CD14-positive monocyte (primary cell): ENCODE measurements at regions not wholly inside any gene's neighbourhood (a gene's known extent, or its start where the extent isn't known, plus 50 kb on each side); places are given as distances from the start of the nearest gene placed in this dataset.

Experiments used
- DNase-seq, 3 donors: peaks; one replicate each; pipeline ENCODE4 v3.0.0-alpha.2; 2011 to 2022
- H2AFZ ChIP-seq: 2 replicates; pipeline ENCODE4 v1.6.0; 2012; ENCODE audit warnings: mild to moderate bottlenecking, low read depth, low read length, inconsistent platforms; ENCODE audit not compliant: insufficient read depth, poor library complexity, severe bottlenecking
- H3K27ac ChIP-seq, 2 donors: 1 replicate in 1 of 2; 2 replicates in 1 of 2; pipeline ENCODE4 v1.5.1; 2012 to 2013; ENCODE audit warnings: low read length in 2 of 2, control low read depth in 1 of 2, inconsistent platforms in 1 of 2, low read depth in 1 of 2, mild to moderate bottlenecking in 1 of 2
- H3K27me3 ChIP-seq, 2 donors: one replicate each; pipeline versions ENCODE4 v1.6.0 to v1.6.1; 2011 to 2013; ENCODE audit warnings: low read length in 2 of 2; ENCODE audit not compliant: control insufficient read depth in 2 of 2, insufficient read depth in 2 of 2
- H3K36me3 ChIP-seq, 2 donors: replicated peaks in 1 of 2; 1 replicate in 1 of 2; 2 replicates in 1 of 2; pipeline versions ENCODE4 v1.5.1 to v1.6.1; 2012 to 2013; ENCODE audit warnings: low read length in 2 of 2, control low read depth in 1 of 2, inconsistent platforms in 1 of 2, mild to moderate bottlenecking in 1 of 2; ENCODE audit not compliant: insufficient read depth in 2 of 2, control insufficient read depth in 1 of 2
- H3K4me1 ChIP-seq, 2 donors: 1 replicate in 1 of 2; 2 replicates in 1 of 2; pipeline versions ENCODE4 v1.5.1 to v1.6.1; 2012 to 2013; ENCODE audit warnings: low read length in 2 of 2, control low read depth in 1 of 2, inconsistent platforms in 1 of 2, mild to moderate bottlenecking in 1 of 2, moderate library complexity in 1 of 2; ENCODE audit not compliant: insufficient read depth in 2 of 2, control insufficient read depth in 1 of 2
- H3K4me2 ChIP-seq: replicated peaks from 2 replicates; pipeline ENCODE3; 2012; ENCODE audit warnings: low read length, moderate library complexity, mild to moderate bottlenecking; ENCODE audit not compliant: poor library complexity, severe bottlenecking; ENCODE audit errors: extremely low read depth
- H3K4me3 ChIP-seq, 3 experiments: fragments of 200-600 bp in 1 of 3; sonication (generic) in 1 of 3; replicated peaks in 1 of 3; 1 replicate in 2 of 3; 2 replicates in 1 of 3; pipeline ENCODE4 v1.5.1; 2011 to 2013; ENCODE audit warnings: low read length in 3 of 3, mild to moderate bottlenecking in 3 of 3, control low read depth in 2 of 3, low read depth in 2 of 3, inconsistent platforms in 1 of 3, moderate library complexity in 1 of 3
- H3K79me2 ChIP-seq: 2 replicates; pipeline ENCODE4 v1.6.0; 2012; ENCODE audit warnings: mild to moderate bottlenecking, control low read depth, inconsistent platforms, low read length, moderate library complexity; ENCODE audit not compliant: insufficient read depth
- H3K9ac ChIP-seq: 2 replicates; pipeline ENCODE4 v1.6.0; 2017; ENCODE audit warnings: low read length, mild to moderate bottlenecking; ENCODE audit not compliant: insufficient read depth, poor library complexity, severe bottlenecking
- H3K9me3 ChIP-seq, 2 donors: replicated peaks in 1 of 2; 1 replicate in 1 of 2; 2 replicates in 1 of 2; pipeline versions ENCODE4 v1.5.1 to v1.6.1; 2012 to 2013; ENCODE audit warnings: low read length in 2 of 2, control low read depth in 1 of 2; ENCODE audit not compliant: control insufficient read depth in 1 of 2, insufficient read depth in 1 of 2
- H4K20me1 ChIP-seq: 2 replicates; pipeline ENCODE4 v1.6.0; 2012; ENCODE audit warnings: mild to moderate bottlenecking, low read length, control low read depth, moderate library complexity; ENCODE audit not compliant: insufficient read depth
- H3K27ac Mint-ChIP-seq, 7 donors: one replicate each; pipeline ENCODE4 v1.8.0; 2020; ENCODE audit warnings: mild to moderate bottlenecking in 7 of 7, mixed read lengths in 7 of 7, moderate library complexity in 6 of 7, inconsistent platforms in 2 of 7
- H3K27me3 Mint-ChIP-seq, 3 donors: one replicate each; pipeline ENCODE4 v1.8.0; 2021 to 2022; ENCODE audit warnings: low read depth in 3 of 3, mild to moderate bottlenecking in 3 of 3, mixed read lengths in 3 of 3, moderate library complexity in 3 of 3, inconsistent platforms in 1 of 3
- H3K36me3 Mint-ChIP-seq, 2 donors: one replicate each; pipeline ENCODE4 v1.8.0; 2020; ENCODE audit warnings: mixed read lengths in 2 of 2, inconsistent platforms in 1 of 2, mild to moderate bottlenecking in 1 of 2
- H3K4me1 Mint-ChIP-seq: one replicate; pipeline ENCODE4 v1.8.0; 2020; ENCODE audit warnings: mild to moderate bottlenecking, mixed read lengths
- H3K4me3 Mint-ChIP-seq, 2 donors: one replicate each; pipeline ENCODE4 v1.8.0; 2020; ENCODE audit warnings: mild to moderate bottlenecking in 2 of 2, mixed read lengths in 2 of 2, moderate library complexity in 1 of 2
- H3K9me3 Mint-ChIP-seq, 7 donors: one replicate each; pipeline ENCODE4 v1.8.0; 2020 to 2022; ENCODE audit warnings: mixed read lengths in 7 of 7, mild to moderate bottlenecking in 6 of 7, moderate library complexity in 6 of 7, inconsistent platforms in 2 of 7
- CTCF ChIP-seq: fragments of 200-600 bp; IDR thresholded peaks from one replicate; pipeline ENCODE4 v1.8.0; 2022; ENCODE audit warnings: antibody characterized with exemption, mild to moderate bottlenecking
- WGBS: methylation state at CpG from one replicate; pipeline ENCODE4 v1.1.5; 2013; ENCODE audit warnings: missing lambda C conversion rate; ENCODE audit not compliant: insufficient coverage; 5-methylcytosine and 5-hydroxymethylcytosine counted together
- intact Hi-C, 2 donors: fragments of 100-400 bp; cut with micrococcal nuclease; formaldehyde crosslinking; loops; one replicate each; pipeline versions ENCODE4 v1.15.0 to v1.15.1; 2023

GRCh38 chr12:78600541-78600940 lies 264.0 kb upstream of the SYT1 start:
- no peak overlapping the region for H3K4me3 ChIP-seq
- no peak for TF ChIP-seq CTCF
- H3K27me3 Mint-ChIP-seq, result no peaks in the 10 kb centered on the region
- H3K27me3 ChIP-seq, result no peaks in the 10 kb centered on the region
- no CpG with 5 or more reads among the region's 1 CpG for WGBS
- H3K9ac ChIP-seq, result no peak overlapping the region
- no peak overlapping the region for H2AFZ ChIP-seq
- no peak overlapping the region for H3K27ac Mint-ChIP-seq
- H4K20me1 ChIP-seq, result no peaks in the 10 kb centered on the region
- no peaks in the 10 kb centered on the region for H3K36me3 Mint-ChIP-seq
- H3K79me2 ChIP-seq, result no peaks in the 10 kb centered on the region
- no peak overlapping the region for H3K4me3 Mint-ChIP-seq
- H3K36me3 ChIP-seq, result no peaks in the 10 kb centered on the region
- DNase-seq, result no peak
- no peak overlapping the region for H3K4me2 ChIP-seq
- H3K4me1 Mint-ChIP-seq, result no peaks in the 10 kb centered on the region
- no peak overlapping the region for H3K27ac ChIP-seq
- intact Hi-C loops, result no loop called here
- peaks cover 1 to 13% (median 6%) of the 10 kb centered on the region in 7 donors for H3K9me3 Mint-ChIP-seq
- peaks cover 0 to 24% of the 10 kb centered on the region in 2 donors for H3K9me3 ChIP-seq
- H3K4me1 ChIP-seq, result no peaks in the 10 kb centered on the region

GRCh38 chr12:78611504-78611903 lies 253.1 kb upstream of the SYT1 start:
- intact Hi-C loops, result no loop called here
- no peaks in the 10 kb centered on the region for H3K4me1 Mint-ChIP-seq
- Histone ChIP-seq H3K9ac (no peak overlapping the region), H4K20me1 (no peaks in the 10 kb centered on the region), H3K79me2 (no peaks in the 10 kb centered on the region), H3K4me1 (no peaks in the 10 kb centered on the region), H3K27me3 (no peaks in the 10 kb centered on the region), H3K4me2 (no peak overlapping the region), H3K9me3 (peaks cover 0 to 9% of the 10 kb centered on the region in 2 donors), H3K27ac (no peak overlapping the region), H3K4me3 (no peak overlapping the region), H3K36me3 (no peaks in the 10 kb centered on the region), H2AFZ (no peak overlapping the region)
- no peak for DNase-seq
- peaks cover 0 to 18% (median 4%) of the 10 kb centered on the region in 7 donors for H3K9me3 Mint-ChIP-seq
- H3K27me3 Mint-ChIP-seq, result peaks cover 0 to 2% (median 0%) of the 10 kb centered on the region in 3 donors
- H3K4me3 Mint-ChIP-seq, result no peak overlapping the region
- H3K27ac Mint-ChIP-seq, result no peak overlapping the region
- no peaks in the 10 kb centered on the region for H3K36me3 Mint-ChIP-seq
- TF ChIP-seq CTCF, result no peak
